Right cardiac atrium (tissue), 5 donors: ENCODE measurements at regions not wholly inside any gene's neighbourhood (a gene's known extent, or its start where the extent isn't known, plus 50 kb on each side); places are given as distances from the start of the nearest gene placed in this dataset.

ENCODE experiments used
- ATAC-seq, 2 donors: fragments of 200-7000 bp; cut with Tn5 transposase; one replicate each; pipeline versions ENCODE4 v1.8.0 to v1.9.1; 2020; ENCODE audit warnings: moderate library complexity in 2 of 2, mild to moderate bottlenecking in 1 of 2
- DNase-seq, 3 donors: peaks; one replicate each; pipeline ENCODE4 v3.0.0-alpha.2; 2020
- H3K27ac ChIP-seq: one replicate; pipeline ENCODE4 v1.5.1; 2013; ENCODE audit warnings: mild to moderate bottlenecking, low read length, control low read depth, moderate library complexity
- H3K27me3 ChIP-seq: one replicate; pipeline ENCODE4 v1.6.1; 2013; ENCODE audit not compliant: control insufficient read depth, insufficient read depth
- H3K4me1 ChIP-seq: one replicate; pipeline ENCODE4 v1.6.1; 2013; ENCODE audit warnings: low read length; ENCODE audit not compliant: control insufficient read depth, insufficient read depth
- H3K4me3 ChIP-seq: one replicate; pipeline ENCODE4 v1.5.1; 2013; ENCODE audit warnings: low read length, control low read depth
- H3K9me3 ChIP-seq: one replicate; pipeline ENCODE4 v1.6.1; 2013; ENCODE audit warnings: low read length; ENCODE audit not compliant: control insufficient read depth
- WGBS: extraction: QIAGEN DNeasy Blood & Tissue Kit; methylation state at CpG from one replicate; pipeline ENCODE4 v1.1.7; 2013; 5-methylcytosine and 5-hydroxymethylcytosine counted together
- intact Hi-C, 4 donors: fragments of 100-400 bp; cut with DNase I; formaldehyde crosslinking; loops; one replicate each; pipeline versions ENCODE4 v1.11.0 to v1.14.0; 2022 to 2023
- donor health status: healthy with polysubstance abuse.
- donor health status: DM: no; HTN: yes; CAD: no.
- donor health status: DM: no; HTN: no; CAD: no.
- donor health status: DM: no; HTN: yes; CAD: no; lungs with severe emphysema.
- donor health status: DM: yes; HTN: yes; CAD: no.

- 50% methylated on average over 9 of the region's 9 CpGs for WGBS
- H3K4me1 ChIP-seq, result peaks cover 11% of the 10 kb centered on the region
Measured at GRCh38 chr14:32254952-32255679, 52.0 kb upstream of the RNU6-8 start.

DNA sequence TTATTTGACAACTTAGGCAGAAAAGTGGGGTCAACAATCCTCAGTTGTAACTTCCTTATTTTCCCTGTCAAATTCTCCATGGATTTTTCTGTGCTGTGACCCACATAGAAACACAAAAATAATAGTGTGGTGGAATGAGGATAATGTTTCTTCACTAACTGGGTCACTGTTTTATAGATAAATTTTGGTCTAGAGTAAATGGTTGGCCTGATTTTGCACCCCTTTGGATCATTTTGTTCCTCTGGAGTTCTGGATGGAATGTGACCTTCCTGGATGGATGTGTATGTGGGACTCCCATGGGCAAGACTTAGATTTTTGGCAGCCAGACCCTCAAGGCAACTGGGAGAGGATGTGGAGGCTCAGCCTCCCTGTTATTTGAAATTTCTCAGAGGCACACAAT lies 52.7 kb upstream of the RNU6-8 start:
- no peak overlapping the region for H3K27ac ChIP-seq
- H3K4me3 ChIP-seq, result no peak overlapping the region
- H3K27me3 ChIP-seq, result no peaks in the 10 kb centered on the region
- H3K9me3 ChIP-seq, result no peaks in the 10 kb centered on the region
- DNase-seq (no peak), ATAC-seq (peak; percentile 33 to 49)
- peaks cover 11% of the 10 kb centered on the region for H3K4me1 ChIP-seq
- intact Hi-C loops, result loop anchor here in 3 of 4 donors (5.0 to 10.0 kb wide), 3 partner anchors 212 to 321 kb away; no protein-coding TSS in a partner anchor

More at GRCh38 chr14:32254952-32255679, 52.0 kb upstream of the RNU6-8 start:
- DNase-seq, result peak; percentile 68 to 85 (median 81)
- no peaks in the 10 kb centered on the region for H3K27me3 ChIP-seq
- no peaks in the 10 kb centered on the region for H3K9me3 ChIP-seq
- H3K4me3 ChIP-seq, result no peak overlapping the region
- ATAC-seq, result peak; percentile 89 to 91
- H3K27ac ChIP-seq, result peak overlapping the region; percentile 77
- intact Hi-C loops, result loop anchor here (5.0 to 10.0 kb wide), 9 partner anchors 178 to 748 kb away; partner anchors contain the start of gene ARHGAP5 (in 2 of the 4)

- Histone ChIP-seq H3K4me3 (no peak overlapping the region), H3K9me3 (no peaks in the 10 kb centered on the region), H3K4me1 (peaks cover 9% of the 10 kb centered on the region), H3K27me3 (no peaks in the 10 kb centered on the region), H3K27ac (no peak overlapping the region)
- no peak for ATAC-seq
- 61% methylated on average over 1 of the region's 1 CpG for WGBS
- DNase-seq, result no peak
- intact Hi-C loops, result loop anchor here in 3 of 4 donors (5.0 to 10.0 kb wide), 3 partner anchors 211 to 322 kb away; no protein-coding TSS in a partner anchor
Measured at GRCh38 chr14:32256576-32256975, 53.5 kb upstream of the RNU6-8 start.

DNA sequence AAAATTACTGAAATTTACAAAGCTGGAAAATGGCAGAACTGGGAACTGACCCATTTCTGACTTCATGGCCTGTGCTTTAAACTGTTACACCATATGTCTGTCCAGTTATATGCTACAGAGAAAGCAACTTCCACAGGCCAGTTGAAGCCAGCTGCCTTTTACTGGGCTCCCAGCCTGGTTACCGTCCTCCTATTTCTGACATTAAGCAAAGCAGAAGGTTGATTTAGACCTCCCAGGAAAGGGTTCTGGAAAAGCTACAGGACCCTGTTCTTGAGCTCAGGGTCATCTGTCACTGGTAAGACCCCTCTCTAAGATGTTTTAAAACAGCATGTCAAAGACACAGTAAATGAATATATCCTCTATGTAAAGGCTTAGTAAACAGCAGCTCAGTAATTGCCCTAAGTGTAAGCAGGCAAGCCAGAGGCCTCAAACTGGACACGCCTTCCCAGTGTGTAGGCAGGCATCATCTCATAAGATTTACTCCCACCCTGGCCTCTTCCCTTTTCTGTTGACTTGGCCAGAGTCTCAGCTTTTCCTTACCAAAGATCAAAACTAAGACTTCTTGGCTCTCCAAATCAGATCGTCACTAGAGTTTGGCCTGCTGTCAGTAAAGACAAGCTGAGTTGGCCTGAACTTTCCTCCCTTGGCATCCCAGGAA lies 55.4 kb upstream of the RNU6-8 start:
- DNase-seq (no peak), ATAC-seq (no peak)
- Histone ChIP-seq H3K4me1 (peaks cover 9% of the 10 kb centered on the region), H3K9me3 (no peaks in the 10 kb centered on the region), H3K27ac (no peak overlapping the region), H3K27me3 (no peaks in the 10 kb centered on the region), H3K4me3 (no peak overlapping the region)
- 50% methylated on average over 3 of the region's 3 CpGs for WGBS
- intact Hi-C loops, result loop anchor here in 3 of 4 donors (5.0 to 10.0 kb wide), 3 partner anchors 209 to 324 kb away; no protein-coding TSS in a partner anchor

DNA sequence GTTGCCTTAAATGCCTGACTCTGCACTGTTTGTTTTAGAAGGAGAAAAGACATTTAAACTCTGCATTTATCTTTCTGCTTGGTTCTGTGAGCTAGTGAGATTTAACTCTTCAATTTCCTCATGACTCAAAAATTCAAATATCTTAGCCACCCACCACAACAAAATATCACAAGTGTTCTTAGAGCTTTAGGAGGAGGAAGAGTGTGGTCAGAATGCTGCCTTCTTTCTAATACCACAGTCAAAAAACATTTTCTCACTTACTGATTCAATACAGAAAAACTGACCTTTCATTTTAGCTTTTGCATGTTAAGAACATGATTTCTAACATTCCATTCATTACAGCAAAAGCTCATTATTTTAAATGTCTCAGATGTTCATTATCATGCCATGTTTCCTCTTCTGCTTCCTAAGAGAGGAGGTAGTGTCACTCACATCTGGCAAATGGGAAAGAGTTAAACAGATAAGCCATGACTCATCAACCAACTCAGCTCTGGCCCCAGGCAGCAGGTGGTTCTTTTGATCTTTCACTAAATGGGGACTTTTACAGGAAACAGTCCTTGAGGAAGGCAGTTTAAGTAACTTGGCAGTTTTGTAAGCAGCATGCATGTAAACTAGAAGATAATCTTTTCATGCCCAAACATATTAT lies 56.4 kb upstream of the RNU6-8 start:
- Histone ChIP-seq H3K4me1 (peaks cover 9% of the 10 kb centered on the region), H3K9me3 (no peaks in the 10 kb centered on the region), H3K4me3 (no peak overlapping the region), H3K27me3 (no peaks in the 10 kb centered on the region), H3K27ac (no peak overlapping the region)
- DNase-seq (no peak), ATAC-seq (no peak)
- intact Hi-C loops, result loop anchor here in 3 of 4 donors (5.0 to 10.0 kb wide), 4 partner anchors 208 to 325 kb away; no protein-coding TSS in a partner anchor

DNA sequence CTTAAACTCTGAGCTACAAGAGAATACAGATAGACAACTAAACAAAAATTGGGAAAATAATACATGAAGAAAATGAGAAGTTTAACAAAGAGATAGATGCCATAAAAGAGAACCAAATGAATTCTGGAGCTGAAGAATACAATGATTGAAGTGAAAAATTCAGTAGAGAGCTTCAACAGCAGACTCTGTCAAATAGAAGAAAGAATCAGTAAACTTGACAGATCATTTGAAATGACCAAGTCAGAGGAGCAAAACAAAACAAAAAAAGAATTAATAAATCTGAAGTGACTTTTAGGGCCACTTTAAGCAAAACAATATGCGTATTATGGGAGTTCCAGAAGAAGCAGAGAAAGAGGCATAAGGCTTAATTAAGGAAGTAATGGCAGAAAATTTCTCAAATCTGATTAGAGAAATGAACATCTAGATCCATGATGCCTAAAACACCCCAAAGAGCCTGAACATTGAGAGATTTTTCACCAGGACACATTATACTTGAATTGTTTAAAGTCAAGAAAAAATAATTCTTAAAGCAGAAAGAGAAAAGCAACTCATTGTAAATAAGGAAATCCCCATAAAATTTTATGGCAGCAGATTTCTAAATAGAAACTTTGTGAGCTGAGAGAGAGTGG lies 61.0 kb upstream of the RNU6-8 start:
- no peak for DNase-seq
- ATAC-seq, result no peak
- no peaks in the 10 kb centered on the region for H3K9me3 ChIP-seq
- intact Hi-C loops, result loop anchor here in 1 of 4 donors (10.0 kb wide), 1 partner anchor 291 kb away; no protein-coding TSS in a partner anchor
- no peak overlapping the region for H3K4me3 ChIP-seq
- H3K27me3 ChIP-seq, result no peaks in the 10 kb centered on the region
- WGBS, result 56% methylated on average over 1 of the region's 1 CpG
- no peak overlapping the region for H3K27ac ChIP-seq
- no peaks in the 10 kb centered on the region for H3K4me1 ChIP-seq

- DNase-seq, result no peak
- no peaks in the 10 kb centered on the region for H3K9me3 ChIP-seq
- H3K4me3 ChIP-seq, result no peak overlapping the region
- ATAC-seq, result no peak
- no peak overlapping the region for H3K27ac ChIP-seq
- intact Hi-C loops, result loop anchor here in 1 of 4 donors (10.0 kb wide), 1 partner anchor 289 kb away; no protein-coding TSS in a partner anchor
- H3K27me3 ChIP-seq, result no peaks in the 10 kb centered on the region
- 80% methylated on average over 2 of the region's 2 CpGs for WGBS
- H3K4me1 ChIP-seq, result no peaks in the 10 kb centered on the region
Measured at GRCh38 chr14:32265584-32265983, 62.5 kb upstream of the RNU6-8 start.

GRCh38 chr14:32277998-32278397 lies 51.1 kb upstream of the AKAP6 start:
- Histone ChIP-seq H3K27me3 (no peaks in the 10 kb centered on the region), H3K27ac (no peak overlapping the region), H3K4me1 (no peaks in the 10 kb centered on the region), H3K9me3 (no peaks in the 10 kb centered on the region), H3K4me3 (no peak overlapping the region)
- 70% methylated on average over 3 of the region's 3 CpGs for WGBS
- intact Hi-C loops, result no loop called here
- DNase-seq, result no peak
- ATAC-seq, result no peak
